H1 (cell line): ENCODE measurements at regions not wholly inside any gene's neighbourhood (a gene's known extent, or its start where the extent isn't known, plus 50 kb on each side); places are given as distances from the start of the nearest gene placed in this dataset.

Experiments
- CTCF ChIA-PET: fragments of 300-600 bp; sonication (Branson Sonifier 250); formaldehyde crosslinking; loops from one replicate; lab custom pipeline; 2021; ENCODE audit not compliant: partially characterized antibody; lab: Charles Lee
- POLR2A ChIA-PET: fragments of 300-600 bp; sonication (Branson Sonifier 250); formaldehyde crosslinking; loops from one replicate; lab custom pipeline; 2021; ENCODE audit warnings: inconsistent platforms; ENCODE audit not compliant: partially characterized antibody; lab: Charles Lee
- DNase-seq, 2 experiments: peaks; one replicate each; pipeline versions ENCODE4 v3.0.0 to v3.0.0-alpha.2; 2010 to 2022; ENCODE audit warnings: low spot score in 2 of 2, low read depth in 1 of 2, mixed read lengths in 1 of 2
- FAIRE-seq: peaks from 2 replicates; lab custom pipeline; 2011; peaks lifted over from hg19 to GRCh38; lab: Jason Lieb, UNC
- H2AFZ ChIP-seq: 2 replicates; pipeline ENCODE4 v1.8.1; 2012; ENCODE audit warnings: low read length, inconsistent platforms
- H2AK5ac ChIP-seq: 2 replicates; pipeline ENCODE4 v1.6.1; 2013; ENCODE audit warnings: low read depth, low read length
- H2BK120ac ChIP-seq: replicated peaks from 2 replicates; pipeline ENCODE3; 2013; ENCODE audit warnings: low read depth, low read length, inconsistent platforms
- H2BK12ac ChIP-seq: 2 replicates; pipeline ENCODE4 v1.6.1; 2013; ENCODE audit warnings: low read depth, low read length
- H2BK15ac ChIP-seq: 2 replicates; pipeline ENCODE4 v1.6.1; 2013; ENCODE audit warnings: low read length
- H2BK20ac ChIP-seq: 2 replicates; pipeline ENCODE4 v1.6.1; 2013; ENCODE audit warnings: low read length
- H2BK5ac ChIP-seq: 2 replicates; pipeline ENCODE4 v1.6.1; 2013; ENCODE audit warnings: low read depth, low read length
- H3K14ac ChIP-seq: 2 replicates; pipeline ENCODE4 v1.6.1; 2013; ENCODE audit warnings: inconsistent platforms; ENCODE audit not compliant: insufficient read length
- H3K18ac ChIP-seq: 2 replicates; pipeline ENCODE4 v1.6.1; 2013; ENCODE audit warnings: low read length; ENCODE audit errors: extremely low read depth
- H3K23ac ChIP-seq: 2 replicates; pipeline ENCODE4 v1.6.1; 2013; ENCODE audit warnings: inconsistent platforms; ENCODE audit not compliant: insufficient read length
- H3K23me2 ChIP-seq: 2 replicates; pipeline ENCODE4 v1.6.1; 2013; ENCODE audit warnings: low read depth, low read length
- H3K27ac ChIP-seq: 2 replicates; pipeline ENCODE4 v1.6.1; 2011; ENCODE audit warnings: low read depth, low read length, inconsistent platforms
- H3K27me3 ChIP-seq, 4 experiments: replicated peaks in 1 of 4; 1 replicate in 1 of 4; 2 replicates in 3 of 4; pipeline versions ENCODE4 v1.6.1 to v1.8.1; 2011 to 2013; ENCODE audit warnings: low read length in 3 of 4, mild to moderate bottlenecking in 3 of 4, inconsistent platforms in 2 of 4, mixed read lengths in 2 of 4, moderate library complexity in 1 of 4; ENCODE audit not compliant: control insufficient read depth in 3 of 4, insufficient read depth in 3 of 4; ENCODE audit errors: extremely low read depth in 1 of 4
- H3K36me3 ChIP-seq, 4 experiments: 2 replicates each; pipeline versions ENCODE4 v1.6.1 to v1.8.1; 2011 to 2013; ENCODE audit warnings: mild to moderate bottlenecking in 4 of 4, low read length in 3 of 4, moderate library complexity in 2 of 4, control low read depth in 1 of 4, inconsistent platforms in 1 of 4; ENCODE audit not compliant: insufficient read depth in 4 of 4, control insufficient read depth in 2 of 4
- H3K4ac ChIP-seq: replicated peaks from 2 replicates; pipeline ENCODE3; 2013; ENCODE audit warnings: low read length, low read depth, mixed read lengths, inconsistent platforms; ENCODE audit not compliant: insufficient read length
- H3K4me1 ChIP-seq, 4 experiments: replicated peaks in 1 of 4; 1 replicate in 1 of 4; 2 replicates in 3 of 4; pipeline versions ENCODE4 v1.6.1 to v1.8.1; 2011 to 2013; ENCODE audit warnings: low read length in 3 of 4, inconsistent platforms in 2 of 4, mixed read lengths in 1 of 4; ENCODE audit not compliant: insufficient read depth in 4 of 4, control insufficient read depth in 3 of 4
- H3K4me2 ChIP-seq, 2 experiments: 2 replicates each; pipeline versions ENCODE4 v1.6.1 to v1.8.1; 2011 to 2013; ENCODE audit warnings: low read depth in 2 of 2, low read length in 2 of 2, control low read depth in 1 of 2, inconsistent platforms in 1 of 2, mild to moderate bottlenecking in 1 of 2; ENCODE audit not compliant: insufficient read depth in 1 of 2
- H3K4me3 ChIP-seq, 4 experiments: fragments of 200-600, 300-600 bp in 1 of 4; sonication (generic), shearing (Covaris generic), sonication (Bioruptor Twin) in 1 of 4; 2 replicates each; pipeline versions ENCODE4 v1.5.1 to v1.8.1; 2011 to 2016; ENCODE audit warnings: low read length in 4 of 4, low read depth in 3 of 4, control low read depth in 2 of 4, inconsistent platforms in 2 of 4, mild to moderate bottlenecking in 2 of 4, mixed read lengths in 1 of 4, moderate library complexity in 1 of 4; ENCODE audit not compliant: insufficient read depth in 2 of 4; ENCODE audit errors: extremely low read depth in 1 of 4
- H3K56ac ChIP-seq: replicated peaks from 2 replicates; pipeline ENCODE3; 2013; ENCODE audit warnings: low read depth, mild to moderate bottlenecking, mixed read lengths, low read length, inconsistent platforms; ENCODE audit not compliant: insufficient read length
- H3K79me1 ChIP-seq: 2 replicates; pipeline ENCODE4 v1.6.1; 2013; ENCODE audit warnings: low read depth, low read length, control low read depth
- H3K79me2 ChIP-seq, 2 experiments: 2 replicates each; pipeline versions ENCODE4 v1.6.1 to v1.8.1; 2012 to 2013; ENCODE audit warnings: low read length in 2 of 2, mild to moderate bottlenecking in 2 of 2, inconsistent platforms in 1 of 2; ENCODE audit not compliant: insufficient read depth in 2 of 2, control insufficient read depth in 1 of 2
- H3K9ac ChIP-seq, 4 experiments: replicated peaks in 1 of 4; 1 replicate in 1 of 4; 2 replicates in 3 of 4; pipeline versions ENCODE4 v1.6.1 to v1.8.1; 2011 to 2013; ENCODE audit warnings: low read depth in 3 of 4, low read length in 3 of 4, control low read depth in 2 of 4, mild to moderate bottlenecking in 2 of 4, moderate library complexity in 2 of 4, inconsistent platforms in 1 of 4; ENCODE audit errors: extremely low read depth in 1 of 4
- H3K9me3 ChIP-seq, 2 experiments: 2 replicates each; pipeline versions ENCODE4 v1.6.1 to v1.8.1; 2012 to 2013; ENCODE audit warnings: mild to moderate bottlenecking in 2 of 2, moderate library complexity in 2 of 2, control low read depth in 1 of 2, inconsistent platforms in 1 of 2, low read depth in 1 of 2, low read length in 1 of 2, mixed read lengths in 1 of 2; ENCODE audit not compliant: insufficient read depth in 2 of 2
- H4K20me1 ChIP-seq, 2 experiments: replicated peaks in 1 of 2; 2 replicates each; pipeline versions ENCODE3 to v1.8.1; 2011 to 2013; ENCODE audit warnings: inconsistent platforms in 2 of 2, low read length in 2 of 2, mild to moderate bottlenecking in 1 of 2; ENCODE audit not compliant: insufficient read depth in 2 of 2, control insufficient read depth in 1 of 2
- H4K5ac ChIP-seq: 2 replicates; pipeline ENCODE4 v1.6.1; 2013; ENCODE audit warnings: low read length, low read depth, mixed read lengths, inconsistent platforms; ENCODE audit not compliant: insufficient read length
- H4K8ac ChIP-seq: 2 replicates; pipeline ENCODE4 v1.8.0; 2013; ENCODE audit warnings: mild to moderate bottlenecking, moderate library complexity, low read length, inconsistent platforms; ENCODE audit not compliant: insufficient read depth; ENCODE audit errors: extremely low read depth
- H4K91ac ChIP-seq: replicated peaks from 2 replicates; pipeline ENCODE3; 2013; ENCODE audit warnings: low read length, mixed read lengths, inconsistent platforms; ENCODE audit not compliant: insufficient read length
- BACH1 ChIP-seq: IDR thresholded peaks from 2 replicates; pipeline ENCODE4 v1.6.1; 2012; ENCODE audit warnings: low read length, improper control_type of control experiment
- CBX8 ChIP-seq: fragments of 300-800, 300-1000 bp; sonication (generic); IDR thresholded peaks from 2 replicates; pipeline ENCODE4 v1.7.1; 2016; ENCODE audit warnings: low read depth, low read length, borderline replicate concordance
- EP300 ChIP-seq, 2 experiments: IDR thresholded peaks; 1 replicate in 1 of 2; 2 replicates in 1 of 2; pipeline ENCODE4 v1.6.1; 2011 to 2012; ENCODE audit warnings: low read depth in 2 of 2, low read length in 2 of 2, mild to moderate bottlenecking in 2 of 2, borderline replicate concordance in 1 of 2, inconsistent platforms in 1 of 2, moderate library complexity in 1 of 2
- JUND ChIP-seq: IDR thresholded peaks from 2 replicates; pipeline ENCODE4 v1.6.1; 2011; ENCODE audit warnings: mild to moderate bottlenecking, improper control_type of control experiment, low read length
- POU5F1 ChIP-seq: IDR thresholded peaks from 2 replicates; pipeline ENCODE4 v1.6.1; 2011; ENCODE audit warnings: low read depth, mild to moderate bottlenecking, low read length, moderate library complexity
- TAF7 ChIP-seq: optimal IDR thresholded peaks from 2 replicates; pipeline ENCODE3; 2011; ENCODE audit warnings: low read depth, mild to moderate bottlenecking, inconsistent platforms, low read length, moderate library complexity, borderline replicate concordance
- YY1 ChIP-seq: IDR thresholded peaks from 2 replicates; pipeline ENCODE4 v1.6.1; 2011; ENCODE audit warnings: low read depth, mild to moderate bottlenecking, low read length
- WGBS, 2 experiments: shearing (Covaris generic) in 1 of 2; methylation state at CpG; one replicate each; pipeline versions ENCODE4 v1.1.6 to v1.1.7; 2013 to 2015; ENCODE audit warnings: low lambda C conversion rate in 2 of 2, mixed read lengths in 2 of 2, inconsistent platforms in 1 of 2, low coverage in 1 of 2, missing lambda C conversion rate in 1 of 2; ENCODE audit not compliant: insufficient replicate concordance in 2 of 2, insufficient coverage in 1 of 2, insufficient read length in 1 of 2; ENCODE audit errors: extremely low coverage in 1 of 2, missing lambda C conversion rate in 1 of 2; 5-methylcytosine and 5-hydroxymethylcytosine counted together
- TF ChIP-seq, protein P1 (sequence below): IDR thresholded peaks from 2 replicates; pipeline ENCODE4 v1.6.1; 2011; ENCODE audit warnings: low read depth, mild to moderate bottlenecking, low read length; ENCODE audit not compliant: insufficient read depth
- TF ChIP-seq, protein P2 (sequence below): IDR thresholded peaks from 2 replicates; pipeline ENCODE4 v1.6.1; 2012; ENCODE audit warnings: inconsistent platforms
- TF ChIP-seq, protein P3 (sequence below), 3 experiments: IDR thresholded peaks; 1 replicate in 2 of 3; 2 replicates in 1 of 3; pipeline versions ENCODE4 v1.5.1 to v1.6.1; 2011; ENCODE audit warnings: low read length in 3 of 3, mild to moderate bottlenecking in 3 of 3, inconsistent platforms in 2 of 3, low read depth in 1 of 3, moderate library complexity in 1 of 3; ENCODE audit not compliant: insufficient read depth in 1 of 3; ENCODE audit errors: control extremely low read depth in 1 of 3

DNA sequence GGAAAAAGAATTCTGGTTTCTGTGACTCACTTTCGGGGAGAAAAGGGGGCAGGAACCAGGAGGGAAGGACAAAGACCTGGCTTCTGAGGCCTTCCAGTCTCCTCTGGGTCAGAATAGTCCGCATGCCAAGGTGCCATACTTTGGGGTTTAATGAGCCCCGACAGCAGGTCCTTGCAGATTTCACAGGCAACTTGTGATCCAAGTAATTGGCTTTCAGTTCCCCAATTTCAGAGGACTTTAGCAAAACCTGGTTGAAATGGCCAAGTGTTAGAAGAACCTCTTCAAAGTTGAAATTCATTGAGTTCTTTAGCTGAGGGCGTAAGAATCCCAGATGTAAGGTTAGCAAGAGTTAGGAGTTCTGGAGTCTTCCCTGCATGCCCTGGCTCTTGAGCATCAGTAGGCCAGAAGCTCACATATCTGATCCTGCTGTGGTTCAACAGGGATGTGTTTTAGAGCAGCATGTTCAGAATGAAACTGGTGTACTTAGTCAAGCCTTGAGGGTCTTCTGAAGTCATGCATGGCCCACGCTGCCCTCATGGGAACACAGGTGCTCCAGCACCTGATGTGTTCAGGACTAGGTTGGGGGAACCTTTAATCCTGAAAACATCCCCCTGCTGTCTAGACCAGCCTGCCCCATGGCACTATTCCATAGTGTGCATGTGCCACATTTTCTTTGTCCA, 143.0 kb downstream of the NUP35 start:
- no peak overlapping the region for H3K18ac ChIP-seq
- H3K27me3 ChIP-seq: no peaks in the 10 kb centered on the region
- no peak overlapping the region for H2BK15ac ChIP-seq
- no peak overlapping the region for H2BK20ac ChIP-seq
- H3K23me2 ChIP-seq: no peaks in the 10 kb centered on the region
- H3K23ac ChIP-seq: no peak overlapping the region
- no peak overlapping the region for H3K4me3 ChIP-seq
- no peak overlapping the region for H3K4me2 ChIP-seq
- H3K9ac ChIP-seq: no peak overlapping the region
- H4K5ac ChIP-seq: no peak overlapping the region
- DNase-seq: no peak
- H3K79me2 ChIP-seq: no peaks in the 10 kb centered on the region
- no peaks in the 10 kb centered on the region for H3K4me1 ChIP-seq
- no peaks in the 10 kb centered on the region for H4K20me1 ChIP-seq
- no peak overlapping the region for H3K14ac ChIP-seq
- H4K8ac ChIP-seq: no peak overlapping the region
- WGBS, 2 experiments: 85% methylated on average over 5 of the region's 5 CpGs; no CpG with 5 or more reads in 1 of the 2 experiments
- H2BK120ac ChIP-seq: no peak overlapping the region
- H3K36me3 ChIP-seq: no peaks in the 10 kb centered on the region
- no peak overlapping the region for H3K4ac ChIP-seq
- H3K9me3 ChIP-seq: no peaks in the 10 kb centered on the region
- no peak overlapping the region for H3K27ac ChIP-seq
- no peaks in the 10 kb centered on the region for H3K79me1 ChIP-seq
- ChIA-PET CTCF (no interaction called here), POLR2A (no interaction called here)
- H2AFZ ChIP-seq: no peak overlapping the region
- no peak overlapping the region for H4K91ac ChIP-seq
- no peak overlapping the region for H2AK5ac ChIP-seq
- no peak for FAIRE-seq
- no peak overlapping the region for H2BK5ac ChIP-seq
- H3K56ac ChIP-seq: no peak overlapping the region
- no peak overlapping the region for H2BK12ac ChIP-seq
- TF ChIP-seq, protein P1, sequence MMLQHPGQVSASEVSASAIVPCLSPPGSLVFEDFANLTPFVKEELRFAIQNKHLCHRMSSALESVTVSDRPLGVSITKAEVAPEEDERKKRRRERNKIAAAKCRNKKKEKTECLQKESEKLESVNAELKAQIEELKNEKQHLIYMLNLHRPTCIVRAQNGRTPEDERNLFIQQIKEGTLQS: no peak
- TF ChIP-seq CBX8 (no peak), JUND (no peak), TAF7 (no peak), YY1 (no peak), POU5F1 (no peak), BACH1 (no peak), EP300 (IDR thresholded peaks at IDR 0.05; ENCODE audit: borderline replicate concordance in 1 of 2, low read depth in 2 of 2, low read length in 2 of 2) (no peak)
- TF ChIP-seq, protein P2, sequence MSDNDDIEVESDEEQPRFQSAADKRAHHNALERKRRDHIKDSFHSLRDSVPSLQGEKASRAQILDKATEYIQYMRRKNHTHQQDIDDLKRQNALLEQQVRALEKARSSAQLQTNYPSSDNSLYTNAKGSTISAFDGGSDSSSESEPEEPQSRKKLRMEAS: no peak
- TF ChIP-seq, protein P3, sequence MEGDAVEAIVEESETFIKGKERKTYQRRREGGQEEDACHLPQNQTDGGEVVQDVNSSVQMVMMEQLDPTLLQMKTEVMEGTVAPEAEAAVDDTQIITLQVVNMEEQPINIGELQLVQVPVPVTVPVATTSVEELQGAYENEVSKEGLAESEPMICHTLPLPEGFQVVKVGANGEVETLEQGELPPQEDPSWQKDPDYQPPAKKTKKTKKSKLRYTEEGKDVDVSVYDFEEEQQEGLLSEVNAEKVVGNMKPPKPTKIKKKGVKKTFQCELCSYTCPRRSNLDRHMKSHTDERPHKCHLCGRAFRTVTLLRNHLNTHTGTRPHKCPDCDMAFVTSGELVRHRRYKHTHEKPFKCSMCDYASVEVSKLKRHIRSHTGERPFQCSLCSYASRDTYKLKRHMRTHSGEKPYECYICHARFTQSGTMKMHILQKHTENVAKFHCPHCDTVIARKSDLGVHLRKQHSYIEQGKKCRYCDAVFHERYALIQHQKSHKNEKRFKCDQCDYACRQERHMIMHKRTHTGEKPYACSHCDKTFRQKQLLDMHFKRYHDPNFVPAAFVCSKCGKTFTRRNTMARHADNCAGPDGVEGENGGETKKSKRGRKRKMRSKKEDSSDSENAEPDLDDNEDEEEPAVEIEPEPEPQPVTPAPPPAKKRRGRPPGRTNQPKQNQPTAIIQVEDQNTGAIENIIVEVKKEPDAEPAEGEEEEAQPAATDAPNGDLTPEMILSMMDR (IDR thresholded peaks at IDR 0.05; ENCODE audit: control extremely low read depth in 1 of 3, insufficient read depth in 1 of 3, low read depth in 1 of 3, low read length in 3 of 3): no peak
